H1 (cell line): ENCODE measurements at regions not wholly inside any gene's neighbourhood (a gene's known extent, or its start where the extent isn't known, plus 50 kb on each side); places are given as distances from the start of the nearest gene placed in this dataset.

Experiments used
- CTCF ChIA-PET: fragments of 300-600 bp; sonication (Branson Sonifier 250); formaldehyde crosslinking; loops from one replicate; lab custom pipeline; 2021; ENCODE audit not compliant: partially characterized antibody; lab: Charles Lee
- POLR2A ChIA-PET: fragments of 300-600 bp; sonication (Branson Sonifier 250); formaldehyde crosslinking; loops from one replicate; lab custom pipeline; 2021; ENCODE audit warnings: inconsistent platforms; ENCODE audit not compliant: partially characterized antibody; lab: Charles Lee
- DNase-seq, 2 experiments: peaks; one replicate each; pipeline versions ENCODE4 v3.0.0 to v3.0.0-alpha.2; 2010 to 2022; ENCODE audit warnings: low spot score in 2 of 2, low read depth in 1 of 2, mixed read lengths in 1 of 2
- FAIRE-seq: peaks from 2 replicates; lab custom pipeline; 2011; peaks lifted over from hg19 to GRCh38; lab: Jason Lieb, UNC
- H2AFZ ChIP-seq: 2 replicates; pipeline ENCODE4 v1.8.1; 2012; ENCODE audit warnings: low read length, inconsistent platforms
- H2AK5ac ChIP-seq: 2 replicates; pipeline ENCODE4 v1.6.1; 2013; ENCODE audit warnings: low read depth, low read length
- H2BK120ac ChIP-seq: replicated peaks from 2 replicates; pipeline ENCODE3; 2013; ENCODE audit warnings: low read depth, low read length, inconsistent platforms
- H2BK12ac ChIP-seq: 2 replicates; pipeline ENCODE4 v1.6.1; 2013; ENCODE audit warnings: low read depth, low read length
- H2BK15ac ChIP-seq: 2 replicates; pipeline ENCODE4 v1.6.1; 2013; ENCODE audit warnings: low read length
- H2BK20ac ChIP-seq: 2 replicates; pipeline ENCODE4 v1.6.1; 2013; ENCODE audit warnings: low read length
- H2BK5ac ChIP-seq: 2 replicates; pipeline ENCODE4 v1.6.1; 2013; ENCODE audit warnings: low read depth, low read length
- H3K14ac ChIP-seq: 2 replicates; pipeline ENCODE4 v1.6.1; 2013; ENCODE audit warnings: inconsistent platforms; ENCODE audit not compliant: insufficient read length
- H3K18ac ChIP-seq: 2 replicates; pipeline ENCODE4 v1.6.1; 2013; ENCODE audit warnings: low read length; ENCODE audit errors: extremely low read depth
- H3K23ac ChIP-seq: 2 replicates; pipeline ENCODE4 v1.6.1; 2013; ENCODE audit warnings: inconsistent platforms; ENCODE audit not compliant: insufficient read length
- H3K23me2 ChIP-seq: 2 replicates; pipeline ENCODE4 v1.6.1; 2013; ENCODE audit warnings: low read depth, low read length
- H3K27ac ChIP-seq: 2 replicates; pipeline ENCODE4 v1.6.1; 2011; ENCODE audit warnings: low read depth, low read length, inconsistent platforms
- H3K27me3 ChIP-seq, 4 experiments: replicated peaks in 1 of 4; 1 replicate in 1 of 4; 2 replicates in 3 of 4; pipeline versions ENCODE4 v1.6.1 to v1.8.1; 2011 to 2013; ENCODE audit warnings: low read length in 3 of 4, mild to moderate bottlenecking in 3 of 4, inconsistent platforms in 2 of 4, mixed read lengths in 2 of 4, moderate library complexity in 1 of 4; ENCODE audit not compliant: control insufficient read depth in 3 of 4, insufficient read depth in 3 of 4; ENCODE audit errors: extremely low read depth in 1 of 4
- H3K36me3 ChIP-seq, 4 experiments: 2 replicates each; pipeline versions ENCODE4 v1.6.1 to v1.8.1; 2011 to 2013; ENCODE audit warnings: mild to moderate bottlenecking in 4 of 4, low read length in 3 of 4, moderate library complexity in 2 of 4, control low read depth in 1 of 4, inconsistent platforms in 1 of 4; ENCODE audit not compliant: insufficient read depth in 4 of 4, control insufficient read depth in 2 of 4
- H3K4ac ChIP-seq: replicated peaks from 2 replicates; pipeline ENCODE3; 2013; ENCODE audit warnings: low read length, low read depth, mixed read lengths, inconsistent platforms; ENCODE audit not compliant: insufficient read length
- H3K4me1 ChIP-seq, 4 experiments: replicated peaks in 1 of 4; 1 replicate in 1 of 4; 2 replicates in 3 of 4; pipeline versions ENCODE4 v1.6.1 to v1.8.1; 2011 to 2013; ENCODE audit warnings: low read length in 3 of 4, inconsistent platforms in 2 of 4, mixed read lengths in 1 of 4; ENCODE audit not compliant: insufficient read depth in 4 of 4, control insufficient read depth in 3 of 4
- H3K4me2 ChIP-seq, 2 experiments: 2 replicates each; pipeline versions ENCODE4 v1.6.1 to v1.8.1; 2011 to 2013; ENCODE audit warnings: low read depth in 2 of 2, low read length in 2 of 2, control low read depth in 1 of 2, inconsistent platforms in 1 of 2, mild to moderate bottlenecking in 1 of 2; ENCODE audit not compliant: insufficient read depth in 1 of 2
- H3K4me3 ChIP-seq, 4 experiments: fragments of 200-600, 300-600 bp in 1 of 4; sonication (generic), shearing (Covaris generic), sonication (Bioruptor Twin) in 1 of 4; 2 replicates each; pipeline versions ENCODE4 v1.5.1 to v1.8.1; 2011 to 2016; ENCODE audit warnings: low read length in 4 of 4, low read depth in 3 of 4, control low read depth in 2 of 4, inconsistent platforms in 2 of 4, mild to moderate bottlenecking in 2 of 4, mixed read lengths in 1 of 4, moderate library complexity in 1 of 4; ENCODE audit not compliant: insufficient read depth in 2 of 4; ENCODE audit errors: extremely low read depth in 1 of 4
- H3K56ac ChIP-seq: replicated peaks from 2 replicates; pipeline ENCODE3; 2013; ENCODE audit warnings: low read depth, mild to moderate bottlenecking, mixed read lengths, low read length, inconsistent platforms; ENCODE audit not compliant: insufficient read length
- H3K79me1 ChIP-seq: 2 replicates; pipeline ENCODE4 v1.6.1; 2013; ENCODE audit warnings: low read depth, low read length, control low read depth
- H3K79me2 ChIP-seq, 2 experiments: 2 replicates each; pipeline versions ENCODE4 v1.6.1 to v1.8.1; 2012 to 2013; ENCODE audit warnings: low read length in 2 of 2, mild to moderate bottlenecking in 2 of 2, inconsistent platforms in 1 of 2; ENCODE audit not compliant: insufficient read depth in 2 of 2, control insufficient read depth in 1 of 2
- H3K9ac ChIP-seq, 4 experiments: replicated peaks in 1 of 4; 1 replicate in 1 of 4; 2 replicates in 3 of 4; pipeline versions ENCODE4 v1.6.1 to v1.8.1; 2011 to 2013; ENCODE audit warnings: low read depth in 3 of 4, low read length in 3 of 4, control low read depth in 2 of 4, mild to moderate bottlenecking in 2 of 4, moderate library complexity in 2 of 4, inconsistent platforms in 1 of 4; ENCODE audit errors: extremely low read depth in 1 of 4
- H3K9me3 ChIP-seq, 2 experiments: 2 replicates each; pipeline versions ENCODE4 v1.6.1 to v1.8.1; 2012 to 2013; ENCODE audit warnings: mild to moderate bottlenecking in 2 of 2, moderate library complexity in 2 of 2, control low read depth in 1 of 2, inconsistent platforms in 1 of 2, low read depth in 1 of 2, low read length in 1 of 2, mixed read lengths in 1 of 2; ENCODE audit not compliant: insufficient read depth in 2 of 2
- H4K20me1 ChIP-seq, 2 experiments: replicated peaks in 1 of 2; 2 replicates each; pipeline versions ENCODE3 to v1.8.1; 2011 to 2013; ENCODE audit warnings: inconsistent platforms in 2 of 2, low read length in 2 of 2, mild to moderate bottlenecking in 1 of 2; ENCODE audit not compliant: insufficient read depth in 2 of 2, control insufficient read depth in 1 of 2
- H4K5ac ChIP-seq: 2 replicates; pipeline ENCODE4 v1.6.1; 2013; ENCODE audit warnings: low read length, low read depth, mixed read lengths, inconsistent platforms; ENCODE audit not compliant: insufficient read length
- H4K8ac ChIP-seq: 2 replicates; pipeline ENCODE4 v1.8.0; 2013; ENCODE audit warnings: mild to moderate bottlenecking, moderate library complexity, low read length, inconsistent platforms; ENCODE audit not compliant: insufficient read depth; ENCODE audit errors: extremely low read depth
- H4K91ac ChIP-seq: replicated peaks from 2 replicates; pipeline ENCODE3; 2013; ENCODE audit warnings: low read length, mixed read lengths, inconsistent platforms; ENCODE audit not compliant: insufficient read length
- CEBPB ChIP-seq: IDR thresholded peaks from 2 replicates; pipeline ENCODE4 v1.6.1; 2012; ENCODE audit warnings: low read depth, low read length
- CHD1 ChIP-seq: IDR thresholded peaks from 2 replicates; pipeline ENCODE4 v1.6.1; 2012; ENCODE audit warnings: low read depth, low read length, improper control_type of control experiment
- EGR1 ChIP-seq: IDR thresholded peaks from 2 replicates; pipeline ENCODE4 v1.6.1; 2011; ENCODE audit warnings: low read depth, low read length, borderline replicate concordance
- PHF8 ChIP-seq: fragments of 200-600 bp; sonication (generic); conservative IDR thresholded peaks from 2 replicates; pipeline ENCODE4 v1.7.1; 2012; ENCODE audit warnings: low read depth, mild to moderate bottlenecking, inconsistent platforms, low read length, moderate library complexity
- POLR2AphosphoS5 ChIP-seq: IDR thresholded peaks from 2 replicates; pipeline ENCODE4 v1.6.1; 2011; ENCODE audit warnings: low read depth, low read length
- RFX5 ChIP-seq: IDR thresholded peaks from 2 replicates; pipeline ENCODE4 v1.6.1; 2011; ENCODE audit warnings: low read depth, low read length, improper control_type of control experiment, borderline replicate concordance
- SAP30 ChIP-seq: fragments of 300-600 bp; sonication (generic); IDR thresholded peaks from 2 replicates; pipeline ENCODE4 v1.7.1; 2012; ENCODE audit warnings: low read length, moderate library complexity, mild to moderate bottlenecking, inconsistent platforms; ENCODE audit not compliant: insufficient read depth, insufficient replicate concordance
- SP1 ChIP-seq: IDR thresholded peaks from 2 replicates; pipeline ENCODE4 v1.6.1; 2011; ENCODE audit warnings: low read depth, low read length
- TAF7 ChIP-seq: optimal IDR thresholded peaks from 2 replicates; pipeline ENCODE3; 2011; ENCODE audit warnings: low read depth, mild to moderate bottlenecking, inconsistent platforms, low read length, moderate library complexity, borderline replicate concordance
- TBP ChIP-seq: IDR thresholded peaks from 2 replicates; pipeline ENCODE4 v1.6.1; 2011; ENCODE audit warnings: low read depth, low read length, improper control_type of control experiment
- YY1 ChIP-seq: IDR thresholded peaks from 2 replicates; pipeline ENCODE4 v1.6.1; 2011; ENCODE audit warnings: low read depth, mild to moderate bottlenecking, low read length
- WGBS, 2 experiments: shearing (Covaris generic) in 1 of 2; methylation state at CpG; one replicate each; pipeline versions ENCODE4 v1.1.6 to v1.1.7; 2013 to 2015; ENCODE audit warnings: low lambda C conversion rate in 2 of 2, mixed read lengths in 2 of 2, inconsistent platforms in 1 of 2, low coverage in 1 of 2, missing lambda C conversion rate in 1 of 2; ENCODE audit not compliant: insufficient replicate concordance in 2 of 2, insufficient coverage in 1 of 2, insufficient read length in 1 of 2; ENCODE audit errors: extremely low coverage in 1 of 2, missing lambda C conversion rate in 1 of 2; 5-methylcytosine and 5-hydroxymethylcytosine counted together
- TF ChIP-seq, protein P1 (sequence below): IDR thresholded peaks from 2 replicates; pipeline ENCODE4 v1.6.1; 2012; ENCODE audit warnings: low read length, inconsistent platforms
- TF ChIP-seq, protein P2 (sequence below): IDR thresholded peaks from 2 replicates; pipeline ENCODE4 v1.6.1; 2012; ENCODE audit warnings: inconsistent platforms

DNA sequence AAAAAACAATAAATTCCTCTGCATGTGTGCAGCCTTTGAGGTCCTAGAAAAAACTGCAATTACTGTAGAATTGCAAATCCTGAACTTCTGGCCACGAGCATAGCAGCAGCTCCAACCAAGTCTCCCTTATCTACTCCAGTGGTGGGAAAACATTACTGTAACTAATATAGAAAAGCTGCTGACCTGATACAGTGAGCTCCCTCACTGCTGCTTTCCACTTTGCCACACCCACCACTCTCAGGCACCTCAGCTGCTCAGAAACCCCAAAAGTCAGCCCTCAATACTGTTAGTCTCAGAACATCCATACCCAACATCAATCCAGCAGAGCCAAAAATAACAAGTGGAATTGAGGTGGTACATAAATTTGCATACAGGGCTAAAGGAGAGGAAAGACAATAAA is 192.5 kb downstream of the POU4F1 start:
- no peak overlapping the region for H3K23ac ChIP-seq
- H3K4me3 ChIP-seq, result no peak overlapping the region
- H3K4me2 ChIP-seq, result no peak overlapping the region
- H3K56ac ChIP-seq, result no peak overlapping the region
- FAIRE-seq (no peak), DNase-seq (no peak)
- H3K9ac ChIP-seq, result no peak overlapping the region
- no peak overlapping the region for H4K8ac ChIP-seq
- H3K27ac ChIP-seq, result no peak overlapping the region
- H3K4ac ChIP-seq, result no peak overlapping the region
- H4K91ac ChIP-seq, result no peak overlapping the region
- H3K9me3 ChIP-seq, result no peaks in the 10 kb centered on the region
- no peak overlapping the region for H2AK5ac ChIP-seq
- 85% methylated on average over 1 of the region's 1 CpG; no CpG with 5 or more reads in 1 of the 2 experiments for WGBS, 2 experiments
- H2BK20ac ChIP-seq, result no peak overlapping the region
- no peaks in the 10 kb centered on the region for H3K79me2 ChIP-seq
- H2BK12ac ChIP-seq, result no peak overlapping the region
- no peaks in the 10 kb centered on the region for H3K27me3 ChIP-seq
- peaks cover 0 to 2% (median 0%) of the 10 kb centered on the region in 4 experiments; a peak in 1 of 7 replicates for H3K4me1 ChIP-seq
- no peaks in the 10 kb centered on the region for H3K79me1 ChIP-seq
- no peaks in the 10 kb centered on the region for H3K36me3 ChIP-seq
- no peaks in the 10 kb centered on the region for H4K20me1 ChIP-seq
- no peaks in the 10 kb centered on the region for H3K23me2 ChIP-seq
- H3K18ac ChIP-seq, result no peak overlapping the region
- ChIA-PET CTCF (interaction anchor here (0.9 to 1.1 kb wide), 3 partner anchors 11 to 348 kb away, joined by 3 to 5 read pairs (median 4); no protein-coding TSS in a partner anchor), POLR2A (interaction anchor here (1.0 kb wide), 1 partner anchor 19 kb away, joined by 3 read pairs; no protein-coding TSS in a partner anchor)
- no peak overlapping the region for H2AFZ ChIP-seq
- no peak overlapping the region for H2BK120ac ChIP-seq
- H2BK5ac ChIP-seq, result no peak overlapping the region
- peak overlapping the region; percentile 97 for H3K14ac ChIP-seq
- no peak overlapping the region for H4K5ac ChIP-seq
- no peak overlapping the region for H2BK15ac ChIP-seq
- TF ChIP-seq, protein P1, sequence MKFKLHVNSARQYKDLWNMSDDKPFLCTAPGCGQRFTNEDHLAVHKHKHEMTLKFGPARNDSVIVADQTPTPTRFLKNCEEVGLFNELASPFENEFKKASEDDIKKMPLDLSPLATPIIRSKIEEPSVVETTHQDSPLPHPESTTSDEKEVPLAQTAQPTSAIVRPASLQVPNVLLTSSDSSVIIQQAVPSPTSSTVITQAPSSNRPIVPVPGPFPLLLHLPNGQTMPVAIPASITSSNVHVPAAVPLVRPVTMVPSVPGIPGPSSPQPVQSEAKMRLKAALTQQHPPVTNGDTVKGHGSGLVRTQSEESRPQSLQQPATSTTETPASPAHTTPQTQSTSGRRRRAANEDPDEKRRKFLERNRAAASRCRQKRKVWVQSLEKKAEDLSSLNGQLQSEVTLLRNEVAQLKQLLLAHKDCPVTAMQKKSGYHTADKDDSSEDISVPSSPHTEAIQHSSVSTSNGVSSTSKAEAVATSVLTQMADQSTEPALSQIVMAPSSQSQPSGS, result no peak
- TF ChIP-seq TBP, result no peak
- TF ChIP-seq EGR1, result no peak
- no peak for TF ChIP-seq PHF8
- TF ChIP-seq CHD1, result no peak
- no peak for TF ChIP-seq YY1
- TF ChIP-seq, protein P2, sequence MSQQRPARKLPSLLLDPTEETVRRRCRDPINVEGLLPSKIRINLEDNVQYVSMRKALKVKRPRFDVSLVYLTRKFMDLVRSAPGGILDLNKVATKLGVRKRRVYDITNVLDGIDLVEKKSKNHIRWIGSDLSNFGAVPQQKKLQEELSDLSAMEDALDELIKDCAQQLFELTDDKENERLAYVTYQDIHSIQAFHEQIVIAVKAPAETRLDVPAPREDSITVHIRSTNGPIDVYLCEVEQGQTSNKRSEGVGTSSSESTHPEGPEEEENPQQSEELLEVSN, result no peak
- no peak for TF ChIP-seq TAF7
- TF ChIP-seq SAP30, result no peak
- TF ChIP-seq POLR2AphosphoS5, result no peak
- no peak for TF ChIP-seq SP1
- no peak for TF ChIP-seq RFX5
- TF ChIP-seq CEBPB, result no peak
